A549 (cell line): ENCODE measurements at regions not wholly inside any gene's neighbourhood (a gene's known extent, or its start where the extent isn't known, plus 50 kb on each side); places are given as distances from the start of the nearest gene placed in this dataset.

Experiments used
- ATAC-seq, 2 experiments: fragments of 200-7000 bp in 1 of 2; fragments of >200 bp in 1 of 2; cut with Nextera tagmentation in 1 of 2; cut with Tn5 transposase in 1 of 2; 3 replicates each; pipeline versions ENCODE4 v1.8.0 to v1.9.1; 2018 to 2020; ENCODE audit warnings: mild to moderate bottlenecking in 1 of 2, moderate library complexity in 1 of 2
- CTCF ChIA-PET: fragments of 300-600 bp; sonication (Branson Sonifier 250); formaldehyde crosslinking; extraction: SDS; loops from one replicate; lab custom pipeline; 2021; ENCODE audit warnings: antibody characterized with exemption, inconsistent platforms; lab: Yijun Ruan, JAX
- POLR2A ChIA-PET: fragments of 350-600 bp; formaldehyde crosslinking; extraction: SDS; loops from one replicate; lab custom pipeline; 2021; ENCODE audit warnings: antibody characterized with exemption, inconsistent platforms; lab: Yijun Ruan, JAX
- DNase-seq, 2 experiments: peaks; one replicate each; pipeline versions ENCODE4 v3.0.0 to v3.0.0-alpha.2; 2011 to 2016; ENCODE audit warnings: low read depth in 1 of 2, low spot score in 1 of 2
- FAIRE-seq: peaks from 2 replicates; lab custom pipeline; 2011; peaks lifted over from hg19 to GRCh38; lab: Jason Lieb, UNC
- H3K27ac ChIP-seq, 2 experiments: fragments of >200 bp; sonication (Bioruptor Twin); formaldehyde crosslinking; 3 replicates each; pipeline ENCODE4 v1.5.1; 2016 to 2017
- H3K4me1 ChIP-seq: fragments of >200 bp; sonication (Bioruptor Twin); formaldehyde crosslinking; 3 replicates; pipeline ENCODE4 v1.6.1; 2016
- H3K4me2 ChIP-seq: fragments of >200 bp; sonication (Bioruptor Twin); formaldehyde crosslinking; 3 replicates; pipeline ENCODE4 v1.6.1; 2016
- H3K4me3 ChIP-seq: fragments of >200 bp; sonication (Bioruptor Twin); formaldehyde crosslinking; 3 replicates; pipeline ENCODE4 v1.5.1; 2016
- H3K9me3 ChIP-seq: fragments of >200 bp; sonication (Bioruptor Twin); formaldehyde crosslinking; 3 replicates; pipeline ENCODE4 v1.6.1; 2016
- CBX8 ChIP-seq: fragments of 200-600 bp; sonication (generic); IDR thresholded peaks from 2 replicates; pipeline ENCODE4 v1.6.1; 2016
- CEBPB ChIP-seq, 2 experiments: fragments of >200 bp in 1 of 2; sonication (Bioruptor Twin) in 1 of 2; formaldehyde crosslinking in 1 of 2; IDR thresholded peaks; 2 replicates each; pipeline ENCODE4 v1.6.1; 2012 to 2016
- CTCF ChIP-seq: fragments of >200 bp; sonication (Bioruptor Twin); formaldehyde crosslinking; IDR thresholded peaks from 3 replicates; pipeline ENCODE4 v1.5.1; 2016
- E2F6 ChIP-seq: IDR thresholded peaks from 2 replicates; pipeline ENCODE4 v1.6.1; 2012; ENCODE audit warnings: low read depth, borderline replicate concordance
- EP300 ChIP-seq, 2 experiments: fragments of >200 bp; sonication (Bioruptor Twin); formaldehyde crosslinking; IDR thresholded peaks; 2 replicates in 1 of 2; 3 replicates in 1 of 2; pipeline ENCODE4 v1.6.1; 2016 to 2017
- ESRRA ChIP-seq: fragments of 150-350 bp; IDR thresholded peaks from 2 replicates; pipeline ENCODE4 v1.6.1; 2014; ENCODE audit warnings: mild to moderate bottlenecking, low read length, borderline replicate concordance
- FOSB ChIP-seq: fragments of 250-450 bp; sonication (Bioruptor Pico); IDR thresholded peaks from 2 replicates; pipeline ENCODE4 v1.5.0; 2020; ENCODE audit warnings: mild to moderate bottlenecking, moderate library complexity
- JUN ChIP-seq, 2 experiments: fragments of >200 bp; sonication (Bioruptor Twin); formaldehyde crosslinking; IDR thresholded peaks; 2 replicates in 1 of 2; 3 replicates in 1 of 2; pipeline ENCODE4 v1.6.1; 2016 to 2017
- KDM5A ChIP-seq: fragments of 200-600 bp; sonication (generic); IDR thresholded peaks from 2 replicates; pipeline ENCODE4 v1.6.1; 2016; ENCODE audit warnings: antibody characterized with exemption, mild to moderate bottlenecking
- NPAS2 ChIP-seq: fragments of 250-450 bp; sonication (Bioruptor Pico); IDR thresholded peaks from 2 replicates; pipeline ENCODE4 v1.8.0; 2022; ENCODE audit warnings: mild to moderate bottlenecking, moderate library complexity, borderline replicate concordance
- POLR2A ChIP-seq: IDR thresholded peaks from 2 replicates; pipeline ENCODE4 v1.6.1; 2012; ENCODE audit warnings: mild to moderate bottlenecking, low read length
- RAD21 ChIP-seq, 2 experiments: fragments of >200 bp in 1 of 2; sonication (Bioruptor Twin) in 1 of 2; formaldehyde crosslinking in 1 of 2; IDR thresholded peaks in 1 of 2; conservative IDR thresholded peaks in 1 of 2; 2 replicates in 1 of 2; 3 replicates in 1 of 2; pipeline ENCODE4 v1.6.1; 2012 to 2018; ENCODE audit warnings: inconsistent platforms in 1 of 2
- RCOR1 ChIP-seq: fragments of 150-350 bp; IDR thresholded peaks from 2 replicates; pipeline ENCODE4 v1.6.1; 2014; ENCODE audit warnings: antibody characterized with exemption, low read length, low read depth
- RFX5 ChIP-seq: fragments of 450-650 bp; IDR thresholded peaks from 2 replicates; pipeline ENCODE4 v1.7.1; 2014; ENCODE audit warnings: antibody characterized with exemption, mild to moderate bottlenecking, moderate library complexity
- SMC3 ChIP-seq: fragments of >200 bp; sonication (Bioruptor Twin); formaldehyde crosslinking; IDR thresholded peaks from 3 replicates; pipeline ENCODE4 v1.6.1; 2018; ENCODE audit warnings: inconsistent platforms
- SREBF2 ChIP-seq: fragments of 450-650 bp; IDR thresholded peaks from 2 replicates; pipeline ENCODE4 v1.6.1; 2014; ENCODE audit warnings: mild to moderate bottlenecking, moderate library complexity
- ZC3H11A ChIP-seq: fragments of 450-650 bp; IDR thresholded peaks from 2 replicates; pipeline ENCODE4 v1.6.1; 2014; ENCODE audit warnings: antibody characterized with exemption, mild to moderate bottlenecking
- ZFP36 ChIP-seq: fragments of 450-650 bp; IDR thresholded peaks from 2 replicates; pipeline ENCODE4 v1.6.1; 2014; ENCODE audit warnings: borderline replicate concordance; ENCODE audit not compliant: partially characterized antibody
- ZNF302 ChIP-seq: fragments of 250-450 bp; sonication (Bioruptor Pico); IDR thresholded peaks from 2 replicates; pipeline ENCODE4 v1.9.0; 2021; ENCODE audit warnings: inconsistent platforms, mild to moderate bottlenecking, moderate library complexity
- WGBS: methylation state at CpG from one replicate; pipeline ENCODE4 v1.1.6; 2017; ENCODE audit errors: missing lambda C conversion rate; 5-methylcytosine and 5-hydroxymethylcytosine counted together
- TF ChIP-seq, protein P1 (sequence below): fragments of 250-450 bp; sonication (Bioruptor Pico); IDR thresholded peaks from 2 replicates; pipeline ENCODE4 v1.5.0; 2021; ENCODE audit warnings: mild to moderate bottlenecking, moderate library complexity, borderline replicate concordance

GRCh38 chr14:101182476-101182875 lies 279.0 kb upstream of the RTL1 start (continued):
- no peak for TF ChIP-seq JUN (IDR thresholded peaks at IDR 0.05)

DNA sequence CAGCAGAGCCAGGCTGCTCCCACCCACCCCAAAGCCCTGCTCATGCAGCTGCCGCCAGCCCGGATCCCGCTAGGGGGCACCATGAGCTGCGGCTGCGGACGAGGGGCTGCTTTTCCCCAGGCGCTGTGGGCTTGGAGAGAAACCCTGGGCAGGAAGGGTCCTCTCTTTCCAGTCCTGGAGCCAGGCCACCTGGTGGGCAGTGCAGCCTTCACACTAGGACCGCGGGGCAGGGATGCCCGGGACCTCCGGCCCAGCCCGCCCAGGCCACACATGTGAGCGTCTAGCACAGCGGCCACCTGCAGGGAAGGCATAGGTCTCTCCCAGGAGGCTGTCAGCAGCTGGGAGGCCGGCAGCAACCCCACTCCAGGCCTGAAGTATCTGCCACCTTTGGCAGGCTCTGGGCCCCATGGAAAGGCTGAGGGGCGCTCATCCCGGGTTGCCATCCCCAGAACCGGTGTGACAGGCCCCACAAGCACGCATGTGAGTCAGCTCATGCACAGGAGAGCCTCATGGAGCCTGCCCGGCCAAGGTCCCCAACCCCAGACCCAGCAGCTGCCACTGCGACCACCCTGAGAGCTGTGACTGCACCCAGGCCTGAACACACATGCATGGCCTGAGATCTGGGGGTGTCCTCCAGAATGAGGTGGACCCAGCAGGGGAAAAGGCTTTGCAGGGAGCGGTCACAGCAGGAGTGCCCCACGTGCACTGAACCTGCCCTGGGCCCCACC lies 280.0 kb upstream of the RTL1 start:
- no peak overlapping the region for H3K27ac ChIP-seq
- 69% methylated on average over 9 of the region's 23 CpGs for WGBS
- ChIA-PET CTCF (no interaction called here), POLR2A (no interaction called here)
- ATAC-seq (peak; percentile 25 to 51; a peak in 3 of 6 replicates), DNase-seq (no peak), FAIRE-seq (no peak)
- no peak overlapping the region for H3K4me3 ChIP-seq
- no peaks in the 10 kb centered on the region for H3K4me1 ChIP-seq
- no peak overlapping the region for H3K4me2 ChIP-seq
- peaks cover 4% of the 10 kb centered on the region; the same call in 1 of the 3 replicates for H3K9me3 ChIP-seq
- TF ChIP-seq CTCF (0 out of 3 replicates have a peak, but pooled peaks have one; percentile 11), RAD21 (conservative IDR thresholded peaks at IDR 0.05 in 1 of 2, IDR thresholded peaks at IDR 0.05 in 1 of 2) (peak in 1 of 2 experiments; percentile 20; a peak in 1 of 5 replicates)
- TF ChIP-seq, protein P1, sequence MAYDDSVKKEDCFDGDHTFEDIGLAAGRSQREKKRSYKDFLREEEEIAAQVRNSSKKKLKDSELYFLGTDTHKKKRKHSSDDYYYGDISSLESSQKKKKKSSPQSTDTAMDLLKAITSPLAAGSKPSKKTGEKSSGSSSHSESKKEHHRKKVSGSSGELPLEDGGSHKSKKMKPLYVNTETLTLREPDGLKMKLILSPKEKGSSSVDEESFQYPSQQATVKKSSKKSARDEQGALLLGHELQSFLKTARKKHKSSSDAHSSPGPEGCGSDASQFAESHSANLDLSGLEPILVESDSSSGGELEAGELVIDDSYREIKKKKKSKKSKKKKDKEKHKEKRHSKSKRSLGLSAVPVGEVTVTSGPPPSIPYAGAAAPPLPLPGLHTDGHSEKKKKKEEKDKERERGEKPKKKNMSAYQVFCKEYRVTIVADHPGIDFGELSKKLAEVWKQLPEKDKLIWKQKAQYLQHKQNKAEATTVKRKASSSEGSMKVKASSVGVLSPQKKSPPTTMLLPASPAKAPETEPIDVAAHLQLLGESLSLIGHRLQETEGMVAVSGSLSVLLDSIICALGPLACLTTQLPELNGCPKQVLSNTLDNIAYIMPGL (CRISPR knock-in tag), result no peak
- TF ChIP-seq, all 56 proteins: peak for 2

DNA sequence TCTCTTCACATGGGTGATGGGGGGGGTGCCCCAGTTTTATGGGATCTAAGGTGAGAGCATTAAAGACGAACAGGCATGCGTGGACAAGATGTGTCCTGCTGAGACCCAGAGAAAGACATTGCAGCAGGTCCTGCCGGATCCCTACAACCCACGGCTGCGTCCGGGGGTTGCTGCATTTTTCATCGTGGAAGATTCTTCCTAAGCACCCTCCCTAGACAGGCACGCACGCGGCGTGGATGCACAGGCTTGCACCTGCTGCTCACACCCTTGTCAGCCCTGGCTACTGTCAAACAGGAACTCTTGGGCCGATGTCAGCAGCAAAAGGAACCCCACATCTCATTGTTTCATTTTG lies 280.6 kb upstream of the RTL1 start:
- DNase-seq (no peak), FAIRE-seq (no peak), ATAC-seq (no peak)
- TF ChIP-seq ZNF302 (no peak), ESRRA (no peak), SMC3 (no peak), ZFP36 (no peak), CEBPB (IDR thresholded peaks at IDR 0.05) (no peak), RFX5 (no peak), KDM5A (no peak), SREBF2 (no peak), E2F6 (no peak), EP300 (IDR thresholded peaks at IDR 0.05) (no peak), CBX8 (no peak), ZC3H11A (no peak), NPAS2 (CRISPR knock-in tag) (no peak), FOSB (CRISPR knock-in tag) (no peak), POLR2A (no peak), RCOR1 (no peak)
- WGBS, result 93% methylated on average over 12 of the region's 12 CpGs
- Histone ChIP-seq H3K4me3 (no peak overlapping the region), H3K9me3 (peaks cover 4% of the 10 kb centered on the region; the same call in 1 of the 3 replicates), H3K4me1 (no peaks in the 10 kb centered on the region), H3K27ac (no peak overlapping the region), H3K4me2 (no peak overlapping the region)
- ChIA-PET CTCF (no interaction called here), POLR2A (no interaction called here)
